ENCODE measurements at regions not wholly inside any gene's neighbourhood (a gene's known extent, or its start where the extent isn't known, plus 50 kb on each side); places are given as distances from the start of the nearest gene placed in this dataset.
"Not testable (repeated sequence)": the region's sequence is repeated elsewhere in the genome, so short reads cannot be mapped to it uniquely, and the experiment has no call there.

DNA sequence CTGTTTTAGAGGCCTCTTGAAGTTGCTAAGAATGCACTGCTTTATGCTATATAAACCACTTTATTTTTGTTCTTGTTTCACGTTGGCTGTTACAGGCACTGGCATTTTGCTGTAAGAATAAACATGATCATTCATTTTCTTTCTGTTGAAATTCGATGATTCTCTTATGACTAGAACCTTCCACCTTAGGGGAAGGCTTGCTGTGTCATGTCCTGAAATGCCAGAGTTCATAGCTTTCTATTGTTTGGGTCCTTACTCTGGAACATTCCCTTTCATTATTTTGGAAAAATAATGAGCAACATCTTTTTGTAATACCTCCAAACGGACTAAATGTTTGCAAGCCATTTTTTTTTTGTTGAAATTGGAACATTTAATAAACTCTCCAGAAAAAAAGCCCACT lies 495.1 kb upstream of the POT1 start:
- ATAC-seq = no peak
- DNase-seq = no peak
- intact Hi-C loops (cut with DNase I) = no loop called here
- Histone ChIP-seq H3K4me1 (no peaks in the 10 kb centered on the region), H3K27ac (no peak overlapping the region), H3K4me3 (no peak overlapping the region), H3K36me3 (no peaks in the 10 kb centered on the region), H3K9me3 (peaks cover 0 to 11% of the 10 kb centered on the region in 2 donors), H3K27me3 (no peaks in the 10 kb centered on the region)
- TF ChIP-seq, protein P1, sequence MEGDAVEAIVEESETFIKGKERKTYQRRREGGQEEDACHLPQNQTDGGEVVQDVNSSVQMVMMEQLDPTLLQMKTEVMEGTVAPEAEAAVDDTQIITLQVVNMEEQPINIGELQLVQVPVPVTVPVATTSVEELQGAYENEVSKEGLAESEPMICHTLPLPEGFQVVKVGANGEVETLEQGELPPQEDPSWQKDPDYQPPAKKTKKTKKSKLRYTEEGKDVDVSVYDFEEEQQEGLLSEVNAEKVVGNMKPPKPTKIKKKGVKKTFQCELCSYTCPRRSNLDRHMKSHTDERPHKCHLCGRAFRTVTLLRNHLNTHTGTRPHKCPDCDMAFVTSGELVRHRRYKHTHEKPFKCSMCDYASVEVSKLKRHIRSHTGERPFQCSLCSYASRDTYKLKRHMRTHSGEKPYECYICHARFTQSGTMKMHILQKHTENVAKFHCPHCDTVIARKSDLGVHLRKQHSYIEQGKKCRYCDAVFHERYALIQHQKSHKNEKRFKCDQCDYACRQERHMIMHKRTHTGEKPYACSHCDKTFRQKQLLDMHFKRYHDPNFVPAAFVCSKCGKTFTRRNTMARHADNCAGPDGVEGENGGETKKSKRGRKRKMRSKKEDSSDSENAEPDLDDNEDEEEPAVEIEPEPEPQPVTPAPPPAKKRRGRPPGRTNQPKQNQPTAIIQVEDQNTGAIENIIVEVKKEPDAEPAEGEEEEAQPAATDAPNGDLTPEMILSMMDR (IDR thresholded peaks at IDR 0.05) = no peak

DNA sequence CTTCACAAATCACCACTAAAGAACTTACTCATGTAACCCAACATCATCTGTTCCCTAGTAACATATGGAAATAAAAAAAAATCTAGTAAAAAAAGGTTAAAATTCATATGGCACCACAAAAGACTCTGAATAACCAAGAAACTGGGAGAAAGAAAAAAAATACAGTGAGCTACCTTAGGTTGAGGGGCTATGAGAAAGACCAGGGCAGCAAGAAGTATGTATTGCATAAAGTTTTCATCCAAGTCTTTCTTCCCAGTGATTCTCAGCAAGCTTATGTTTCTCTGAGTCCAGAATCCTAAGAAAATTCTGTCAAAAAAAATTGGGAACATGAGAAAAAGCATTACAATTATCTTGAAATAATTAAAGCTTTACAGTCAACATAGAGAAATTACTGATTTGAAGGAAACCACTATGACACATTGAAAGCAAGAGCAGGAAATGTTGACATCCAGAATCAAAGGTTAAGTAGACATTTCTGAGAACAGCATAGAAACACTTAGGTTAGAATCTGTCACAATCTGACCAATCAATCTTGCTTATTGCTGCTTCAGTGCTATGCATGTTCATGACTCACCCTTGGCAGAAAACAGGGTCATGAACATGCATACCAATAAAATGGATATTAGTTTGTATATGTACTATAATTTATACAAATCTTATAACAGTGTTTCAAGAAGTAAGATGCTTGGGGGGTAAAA lies 494.0 kb upstream of the POT1 start:
- TF ChIP-seq, protein P1 (IDR thresholded peaks at IDR 0.05) = no peak
- intact Hi-C loops (cut with DNase I) = no loop called here
- H3K27ac ChIP-seq = no peak overlapping the region
- no peaks in the 10 kb centered on the region for H3K36me3 ChIP-seq
- H3K9me3 ChIP-seq = peaks cover 0 to 13% of the 10 kb centered on the region in 2 donors
- no peak overlapping the region for H3K4me3 ChIP-seq
- no peaks in the 10 kb centered on the region for H3K4me1 ChIP-seq
- H3K27me3 ChIP-seq = no peaks in the 10 kb centered on the region
- ATAC-seq (no peak), DNase-seq (no peak)

DNA sequence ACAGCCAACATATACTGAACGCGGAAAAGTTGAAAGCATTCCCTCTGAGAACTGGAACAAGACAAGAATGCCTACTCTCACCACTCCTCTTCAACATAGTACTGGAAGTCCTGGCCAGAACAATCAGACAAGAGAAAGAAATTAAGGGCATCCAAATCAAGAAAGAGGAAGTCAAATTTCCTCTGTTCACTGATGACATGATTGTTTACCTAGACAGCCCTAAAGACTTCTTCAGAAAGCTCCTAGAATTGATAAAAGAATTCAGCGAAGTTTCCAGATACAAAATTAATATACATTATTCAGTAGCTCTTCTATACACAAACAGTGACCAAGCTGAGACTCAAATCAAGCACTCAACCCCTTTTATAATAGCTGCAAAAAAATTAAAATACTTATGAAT lies 491.8 kb upstream of the POT1 start:
- DNase-seq; intact Hi-C loops (cut with DNase I); H3K4me1 ChIP-seq; H3K36me3 ChIP-seq; H3K27ac ChIP-seq; H3K27me3 ChIP-seq; ATAC-seq; H3K4me3 ChIP-seq: not testable (repeated sequence)
- H3K9me3 ChIP-seq = peaks cover 0 to 21% of the 10 kb centered on the region in 2 donors

DNA sequence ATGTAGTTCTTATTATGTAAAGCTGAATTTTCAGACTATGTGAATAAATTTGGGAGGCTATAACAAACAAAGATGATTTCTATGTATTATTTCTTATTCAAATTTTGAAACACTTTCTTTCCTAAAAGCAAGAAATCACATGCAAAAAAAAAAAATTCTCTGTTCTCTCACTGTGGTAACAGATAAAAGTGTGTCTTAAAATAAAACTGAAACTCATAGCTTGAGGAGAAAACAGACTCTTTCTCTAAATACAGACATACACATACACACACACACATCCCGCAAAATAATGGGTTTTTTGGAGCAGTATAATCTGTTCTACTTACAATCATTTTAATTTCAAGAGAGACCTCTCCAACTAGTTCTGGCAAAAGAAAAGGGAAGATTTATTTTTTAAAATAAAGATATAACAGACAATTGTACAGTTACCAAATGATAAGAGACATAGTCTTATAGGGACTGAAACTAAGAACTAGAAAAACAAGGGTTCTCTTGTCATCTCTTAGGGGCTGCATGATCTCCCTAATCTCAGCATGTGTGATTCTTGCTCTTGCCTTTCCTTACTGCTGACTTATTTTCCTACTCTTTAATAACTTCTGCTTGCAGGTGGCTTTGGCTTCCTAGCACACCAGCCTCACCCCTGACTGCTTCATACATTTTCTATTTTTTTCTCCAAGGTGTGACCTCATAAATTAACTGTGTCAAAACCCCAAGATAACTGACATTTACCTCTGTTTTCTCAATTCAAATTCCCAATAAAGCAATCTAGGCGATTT lies 483.5 kb upstream of the POT1 start:
- Histone ChIP-seq H3K4me1 (no peaks in the 10 kb centered on the region), H3K9me3 (peaks cover 0 to 12% of the 10 kb centered on the region in 2 donors), H3K4me3 (no peak overlapping the region), H3K27me3 (no peaks in the 10 kb centered on the region), H3K27ac (no peak overlapping the region), H3K36me3 (no peaks in the 10 kb centered on the region)
- ATAC-seq (no peak), DNase-seq (no peak)
- intact Hi-C loops (cut with DNase I) = no loop called here
- TF ChIP-seq, protein P1 (IDR thresholded peaks at IDR 0.05) = no peak

DNA sequence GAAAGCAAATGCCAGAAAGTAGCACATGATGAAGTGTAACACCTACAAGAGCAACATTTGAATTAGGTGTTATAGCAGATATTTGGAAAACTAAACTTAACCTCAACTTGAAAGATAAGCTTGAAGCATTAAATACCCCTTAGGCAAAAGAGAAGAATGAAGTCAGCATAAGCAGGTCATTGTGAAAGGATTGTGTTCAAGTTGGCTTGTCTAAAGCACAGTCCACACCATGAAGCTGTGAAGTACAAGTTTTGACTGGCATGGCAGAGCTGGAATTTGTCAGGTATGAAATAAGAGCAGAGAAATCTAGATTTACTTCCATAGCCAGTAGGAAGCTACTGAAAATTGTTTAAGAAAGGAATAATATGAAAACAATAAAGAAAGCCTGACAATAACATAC lies 480.3 kb upstream of the POT1 start:
- DNase-seq = no peak
- Histone ChIP-seq H3K4me1 (no peaks in the 10 kb centered on the region), H3K27ac (no peak overlapping the region), H3K9me3 (peaks cover 0 to 2% of the 10 kb centered on the region in 2 donors), H3K36me3 (no peaks in the 10 kb centered on the region), H3K4me3 (no peak overlapping the region), H3K27me3 (no peaks in the 10 kb centered on the region)
- intact Hi-C loops (cut with DNase I) = no loop called here
- no peak for ATAC-seq
- TF ChIP-seq, protein P1 (IDR thresholded peaks at IDR 0.05) = no peak
